Mucosa of descending colon (tissue), 3 donors: ENCODE measurements at regions not wholly inside any gene's neighbourhood (a gene's known extent, or its start where the extent isn't known, plus 50 kb on each side); places are given as distances from the start of the nearest gene placed in this dataset.

Source experiments
- ATAC-seq: fragments of 200-7000 bp; cut with Tn5 transposase; one replicate; pipeline ENCODE4 v1.9.1; 2020; ENCODE audit warnings: mild to moderate bottlenecking, moderate library complexity
- DNase-seq, 3 donors: peaks; one replicate each; pipeline ENCODE4 v3.0.0-alpha.2; 2020
- H3K36me3 ChIP-seq: fragments of 200-600 bp; one replicate; pipeline ENCODE4 v1.8.0; 2021; ENCODE audit warnings: low read depth, mild to moderate bottlenecking
- H3K4me1 ChIP-seq: fragments of 200-600 bp; one replicate; pipeline ENCODE4 v1.8.0; 2021; ENCODE audit warnings: low read depth, mild to moderate bottlenecking
- H3K4me3 ChIP-seq: fragments of 200-600 bp; one replicate; pipeline ENCODE4 v1.8.0; 2021; ENCODE audit warnings: mild to moderate bottlenecking
- H3K9me3 ChIP-seq: fragments of 200-600 bp; one replicate; pipeline ENCODE4 v1.8.0; 2021; ENCODE audit warnings: mild to moderate bottlenecking
- intact Hi-C, 2 donors: fragments of 100-400 bp; cut with DNase I in 1 of 2; cut with micrococcal nuclease in 1 of 2; formaldehyde crosslinking; loops; one replicate each; pipeline versions ENCODE4 v1.11.0 to v1.11.1; 2022; cut with DNase I, micrococcal nuclease
- TF ChIP-seq, protein P1 (sequence below): fragments of 200-600 bp; IDR thresholded peaks from one replicate; pipeline ENCODE4 v1.8.0; 2022; ENCODE audit warnings: antibody characterized with exemption, mild to moderate bottlenecking
- donor health status: DM: no; HTN: no; CAD: no; lungs with moderate emphysema.
- donor health status: DM: no; HTN: no; CAD: no.
- donor health status: DM: no; HTN: yes; CAD: no.

DNA sequence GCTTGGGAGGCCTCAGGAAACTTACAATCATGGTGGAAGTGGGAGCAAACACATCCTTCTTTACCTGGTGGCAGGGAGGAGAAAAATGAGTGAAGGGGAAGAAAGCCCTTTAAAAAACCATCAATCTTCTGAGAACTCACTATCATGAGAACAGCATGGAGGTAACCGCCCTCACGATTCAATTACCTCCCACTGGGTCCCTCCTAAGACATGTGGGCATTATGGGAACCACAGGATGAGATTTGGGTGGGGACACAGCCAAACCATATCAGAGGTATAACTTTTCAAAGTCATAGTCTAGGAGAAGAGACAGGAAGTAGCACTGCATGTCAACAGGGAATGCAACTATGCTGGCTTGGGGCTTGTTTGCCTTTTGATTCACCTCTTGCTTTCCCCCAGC lies 59.9 kb upstream of the DTNBP1 start:
- H3K4me1 ChIP-seq = no peaks in the 10 kb centered on the region
- no peaks in the 10 kb centered on the region for H3K9me3 ChIP-seq
- TF ChIP-seq, protein P1, sequence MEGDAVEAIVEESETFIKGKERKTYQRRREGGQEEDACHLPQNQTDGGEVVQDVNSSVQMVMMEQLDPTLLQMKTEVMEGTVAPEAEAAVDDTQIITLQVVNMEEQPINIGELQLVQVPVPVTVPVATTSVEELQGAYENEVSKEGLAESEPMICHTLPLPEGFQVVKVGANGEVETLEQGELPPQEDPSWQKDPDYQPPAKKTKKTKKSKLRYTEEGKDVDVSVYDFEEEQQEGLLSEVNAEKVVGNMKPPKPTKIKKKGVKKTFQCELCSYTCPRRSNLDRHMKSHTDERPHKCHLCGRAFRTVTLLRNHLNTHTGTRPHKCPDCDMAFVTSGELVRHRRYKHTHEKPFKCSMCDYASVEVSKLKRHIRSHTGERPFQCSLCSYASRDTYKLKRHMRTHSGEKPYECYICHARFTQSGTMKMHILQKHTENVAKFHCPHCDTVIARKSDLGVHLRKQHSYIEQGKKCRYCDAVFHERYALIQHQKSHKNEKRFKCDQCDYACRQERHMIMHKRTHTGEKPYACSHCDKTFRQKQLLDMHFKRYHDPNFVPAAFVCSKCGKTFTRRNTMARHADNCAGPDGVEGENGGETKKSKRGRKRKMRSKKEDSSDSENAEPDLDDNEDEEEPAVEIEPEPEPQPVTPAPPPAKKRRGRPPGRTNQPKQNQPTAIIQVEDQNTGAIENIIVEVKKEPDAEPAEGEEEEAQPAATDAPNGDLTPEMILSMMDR = no peak
- intact Hi-C loops = no loop called here
- DNase-seq = no peak
- no peak for ATAC-seq
- no peaks in the 10 kb centered on the region for H3K36me3 ChIP-seq
- H3K4me3 ChIP-seq = no peak overlapping the region

- TF ChIP-seq, protein P1 = no peak
- no peak overlapping the region for H3K4me3 ChIP-seq
- H3K36me3 ChIP-seq = no peaks in the 10 kb centered on the region
- H3K9me3 ChIP-seq = no peaks in the 10 kb centered on the region
- H3K4me1 ChIP-seq = no peaks in the 10 kb centered on the region
- intact Hi-C loops = no loop called here
- no peak for DNase-seq
- no peak for ATAC-seq
Observed at GRCh38 chr6:15716889-15717288, 54.1 kb upstream of the DTNBP1 start.

GRCh38 chr6:15715851-15716250 lies 53.0 kb upstream of the DTNBP1 start:
- TF ChIP-seq, protein P1 = no peak
- ATAC-seq = no peak
- DNase-seq = no peak
- no peaks in the 10 kb centered on the region for H3K4me1 ChIP-seq
- intact Hi-C loops = no loop called here
- no peak overlapping the region for H3K4me3 ChIP-seq
- no peaks in the 10 kb centered on the region for H3K9me3 ChIP-seq
- no peaks in the 10 kb centered on the region for H3K36me3 ChIP-seq

- Histone ChIP-seq H3K4me1 (no peaks in the 10 kb centered on the region), H3K9me3 (no peaks in the 10 kb centered on the region), H3K4me3 (no peak overlapping the region), H3K36me3 (no peaks in the 10 kb centered on the region)
- intact Hi-C loops = no loop called here
- TF ChIP-seq, protein P1 = no peak
- DNase-seq (no peak), ATAC-seq (no peak)
Observed at GRCh38 chr6:15715060-15715459, 52.2 kb upstream of the DTNBP1 start.

GRCh38 chr6:15714658-15715057 lies 51.8 kb upstream of the DTNBP1 start:
- ATAC-seq (no peak), DNase-seq (no peak)
- Histone ChIP-seq H3K9me3 (no peaks in the 10 kb centered on the region), H3K4me3 (no peak overlapping the region), H3K36me3 (no peaks in the 10 kb centered on the region), H3K4me1 (no peaks in the 10 kb centered on the region)
- intact Hi-C loops = no loop called here
- TF ChIP-seq, protein P1 = no peak

DNA sequence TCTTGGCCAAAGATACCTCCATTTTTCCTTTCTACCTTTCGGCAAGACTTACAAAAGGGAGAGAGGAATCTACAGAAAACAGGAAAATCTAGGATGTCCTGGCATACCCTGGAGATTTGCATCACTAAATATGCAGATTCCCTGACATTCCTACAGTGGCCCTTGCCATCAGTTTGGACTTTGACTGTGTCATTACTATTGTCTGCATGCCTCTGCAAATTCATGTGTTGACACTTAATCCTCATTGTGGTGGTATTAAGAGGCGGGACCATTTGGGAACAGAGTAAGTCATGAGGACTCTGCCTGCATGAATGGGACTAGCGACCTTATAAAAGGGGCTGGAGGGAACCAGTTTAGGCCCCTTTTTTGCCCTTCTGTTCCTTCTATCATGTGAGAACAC lies 50.5 kb upstream of the DTNBP1 start:
- Histone ChIP-seq H3K4me3 (no peak overlapping the region), H3K4me1 (no peaks in the 10 kb centered on the region), H3K36me3 (no peaks in the 10 kb centered on the region), H3K9me3 (no peaks in the 10 kb centered on the region)
- TF ChIP-seq, protein P1 = no peak
- no peak for DNase-seq
- intact Hi-C loops = no loop called here
- ATAC-seq = no peak
